NT2/D1 (cell line): ENCODE measurements at regions not wholly inside any gene's neighbourhood (a gene's known extent, or its start where the extent isn't known, plus 50 kb on each side); places are given as distances from the start of the nearest gene placed in this dataset.

Source experiments
- SUZ12 ChIP-seq: IDR thresholded peaks from 2 replicates; pipeline ENCODE4 v1.6.1; 2011; ENCODE audit not compliant: insufficient read length, insufficient read depth; ENCODE audit errors: extremely low read depth
- ZNF274 ChIP-seq: IDR thresholded peaks from 2 replicates; pipeline ENCODE4 v1.6.1; 2011; ENCODE audit warnings: mild to moderate bottlenecking, low read depth, low read length

DNA sequence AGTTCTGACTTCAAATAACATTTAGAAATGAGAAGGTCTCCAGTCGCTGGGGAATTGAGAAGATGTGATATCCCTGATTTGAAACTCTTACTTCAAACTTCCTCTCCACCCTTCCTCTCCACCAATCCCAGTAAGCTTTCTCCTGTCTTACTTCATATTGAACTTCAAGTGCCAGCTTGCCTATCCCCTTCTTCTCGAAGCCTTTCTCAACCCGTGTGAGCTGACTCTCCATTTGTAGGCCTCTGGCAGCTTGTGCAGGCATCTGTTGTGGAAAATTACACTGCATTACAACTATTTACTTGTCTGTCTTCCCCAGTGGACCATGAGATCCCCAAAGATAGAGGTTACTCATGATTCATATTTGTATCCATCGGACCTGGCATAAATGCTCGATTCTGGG, 280.8 kb upstream of the CDH5 start:
- no peak for TF ChIP-seq ZNF274
- no peak for TF ChIP-seq SUZ12
